ENCODE measurements at regions not wholly inside any gene's neighbourhood (a gene's known extent, or its start where the extent isn't known, plus 50 kb on each side); places are given as distances from the start of the nearest gene placed in this dataset.

GRCh38 chr12:89140602-89141238 is 211.6 kb downstream of the DUSP6 start:
- ATAC-seq (no peak), DNase-seq (ENCODE audit: low read depth in 1 of 2, low spot score in 1 of 2) (no peak), FAIRE-seq (peak; percentile 7)
- H3K4me3 ChIP-seq = no peak overlapping the region
- no peak overlapping the region for H3K4me2 ChIP-seq
- H3K27ac ChIP-seq = no peak overlapping the region
- no peaks in the 10 kb centered on the region for H3K9me3 ChIP-seq
- POLR2A ChIA-PET = no interaction called here
- TF ChIP-seq MAFK (IDR thresholded peaks at IDR 0.05; ENCODE audit: partially characterized antibody) = no peak
- TF ChIP-seq HOXA7 (CRISPR knock-in tag; IDR thresholded peaks at IDR 0.05) = no peak
- TF ChIP-seq ELK1 (IDR thresholded peaks at IDR 0.05; ENCODE audit: low read depth, low read length) = no peak
- no peak for TF ChIP-seq ATOH8 (CRISPR knock-in tag; IDR thresholded peaks at IDR 0.05; ENCODE audit: low read depth)
- no peak for TF ChIP-seq HMGXB4 (CRISPR knock-in tag; IDR thresholded peaks at IDR 0.05; ENCODE audit: borderline replicate concordance)
- TF ChIP-seq POLR2A (IDR thresholded peaks at IDR 0.05; ENCODE audit: low read length) = no peak
- no peak for TF ChIP-seq RCOR1 (IDR thresholded peaks at IDR 0.05; ENCODE audit: low read depth, low read length)
- TF ChIP-seq PBX3 (IDR thresholded peaks at IDR 0.05) = no peak
- no peak for TF ChIP-seq JUN (IDR thresholded peaks at IDR 0.05)
- no peak for TF ChIP-seq ZNF302 (CRISPR knock-in tag; IDR thresholded peaks at IDR 0.05)
- WGBS (ENCODE audit: missing lambda C conversion rate) = 84% methylated on average over 6 of the region's 6 CpGs
- CTCF ChIA-PET = interaction anchor here (1.2 kb wide), 1 partner anchor 11 kb away, joined by 3 read pairs; no protein-coding TSS in a partner anchor
- H3K4me1 ChIP-seq = peaks cover 7% of the 10 kb centered on the region; the same call in 2 of the 3 replicates

GRCh38 chr12:89140141-89140540 is 212.2 kb downstream of the DUSP6 start:
- no peak for ATAC-seq

More at GRCh38 chr12:89140141-89140540, 212.2 kb downstream of the DUSP6 start:
- CTCF ChIA-PET = interaction anchor here (1.2 kb wide), 1 partner anchor 12 kb away, joined by 3 read pairs; no protein-coding TSS in a partner anchor
- TF ChIP-seq BCL3 (IDR thresholded peaks at IDR 0.05) (no peak), FOSL2 (IDR thresholded peaks at IDR 0.05) (no peak), FOSL2 (CRISPR knock-in tag; IDR thresholded peaks at IDR 0.05) (no peak), HEYL (CRISPR knock-in tag; IDR thresholded peaks at IDR 0.05) (no peak), CHD4 (IDR thresholded peaks at IDR 0.05; ENCODE audit: borderline replicate concordance) (no peak), PBX3 (IDR thresholded peaks at IDR 0.05) (no peak), RARB (CRISPR knock-in tag; IDR thresholded peaks at IDR 0.05) (no peak), MYC (IDR thresholded peaks at IDR 0.05; ENCODE audit: borderline replicate concordance, low read length) (no peak), ZC3H11A (IDR thresholded peaks at IDR 0.05) (no peak), SMC3 (IDR thresholded peaks at IDR 0.05) (no peak), MAFK (IDR thresholded peaks at IDR 0.05; ENCODE audit: partially characterized antibody) (no peak)
- Histone ChIP-seq H3K4me3 (no peak overlapping the region), H3K27ac (no peak overlapping the region), H3K4me1 (peaks cover 9% of the 10 kb centered on the region; the same call in 2 of the 3 replicates), H3K4me2 (no peak overlapping the region), H3K9me3 (no peaks in the 10 kb centered on the region)
- no peak for FAIRE-seq
- DNase-seq (ENCODE audit: low read depth in 1 of 2, low spot score in 1 of 2) = no peak
- POLR2A ChIA-PET = no interaction called here
- WGBS (ENCODE audit: missing lambda C conversion rate) = 50% methylated on average over 1 of the region's 1 CpG
